ENCODE measurements at regions not wholly inside any gene's neighbourhood (a gene's known extent, or its start where the extent isn't known, plus 50 kb on each side); places are given as distances from the start of the nearest gene placed in this dataset.

DNA sequence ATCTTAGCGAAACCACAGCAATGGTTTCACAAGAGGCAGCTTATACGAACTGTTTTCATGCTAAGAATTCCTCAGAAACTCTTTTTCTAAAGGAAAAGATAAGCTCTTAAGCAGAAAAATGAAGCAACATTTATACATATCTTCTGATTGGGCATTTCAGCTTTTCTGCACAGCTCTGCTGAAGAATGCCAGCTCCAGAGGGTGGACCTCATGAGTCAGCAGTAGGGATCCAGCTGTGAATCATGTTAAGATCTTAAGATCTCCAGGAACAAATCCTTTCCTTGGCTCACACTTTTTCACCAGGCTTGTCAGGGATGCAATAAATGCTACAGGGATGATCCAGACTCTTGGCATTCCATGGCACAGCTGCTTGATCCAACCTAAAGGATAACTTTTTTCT is 477.1 kb upstream of the CCDC196 start:
- TF ChIP-seq POLR2A (IDR thresholded peaks at IDR 0.05; ENCODE audit: low read depth, low read length) = no peak
- no peak for TF ChIP-seq RCOR1 (IDR thresholded peaks at IDR 0.05; ENCODE audit: insufficient replicate concordance, low read length)
- TF ChIP-seq, protein P1, sequence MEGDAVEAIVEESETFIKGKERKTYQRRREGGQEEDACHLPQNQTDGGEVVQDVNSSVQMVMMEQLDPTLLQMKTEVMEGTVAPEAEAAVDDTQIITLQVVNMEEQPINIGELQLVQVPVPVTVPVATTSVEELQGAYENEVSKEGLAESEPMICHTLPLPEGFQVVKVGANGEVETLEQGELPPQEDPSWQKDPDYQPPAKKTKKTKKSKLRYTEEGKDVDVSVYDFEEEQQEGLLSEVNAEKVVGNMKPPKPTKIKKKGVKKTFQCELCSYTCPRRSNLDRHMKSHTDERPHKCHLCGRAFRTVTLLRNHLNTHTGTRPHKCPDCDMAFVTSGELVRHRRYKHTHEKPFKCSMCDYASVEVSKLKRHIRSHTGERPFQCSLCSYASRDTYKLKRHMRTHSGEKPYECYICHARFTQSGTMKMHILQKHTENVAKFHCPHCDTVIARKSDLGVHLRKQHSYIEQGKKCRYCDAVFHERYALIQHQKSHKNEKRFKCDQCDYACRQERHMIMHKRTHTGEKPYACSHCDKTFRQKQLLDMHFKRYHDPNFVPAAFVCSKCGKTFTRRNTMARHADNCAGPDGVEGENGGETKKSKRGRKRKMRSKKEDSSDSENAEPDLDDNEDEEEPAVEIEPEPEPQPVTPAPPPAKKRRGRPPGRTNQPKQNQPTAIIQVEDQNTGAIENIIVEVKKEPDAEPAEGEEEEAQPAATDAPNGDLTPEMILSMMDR (conservative IDR thresholded peaks at IDR 0.05; ENCODE audit: low read depth, low read length) = no peak
- no peak for TF ChIP-seq MXI1 (IDR thresholded peaks at IDR 0.05; ENCODE audit: borderline replicate concordance, low read depth, low read length)
- TF ChIP-seq, protein P2, sequence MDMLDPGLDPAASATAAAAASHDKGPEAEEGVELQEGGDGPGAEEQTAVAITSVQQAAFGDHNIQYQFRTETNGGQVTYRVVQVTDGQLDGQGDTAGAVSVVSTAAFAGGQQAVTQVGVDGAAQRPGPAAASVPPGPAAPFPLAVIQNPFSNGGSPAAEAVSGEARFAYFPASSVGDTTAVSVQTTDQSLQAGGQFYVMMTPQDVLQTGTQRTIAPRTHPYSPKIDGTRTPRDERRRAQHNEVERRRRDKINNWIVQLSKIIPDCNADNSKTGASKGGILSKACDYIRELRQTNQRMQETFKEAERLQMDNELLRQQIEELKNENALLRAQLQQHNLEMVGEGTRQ (IDR thresholded peaks at IDR 0.05; ENCODE audit: low read depth, low read length) = no peak
- TF ChIP-seq RFX5 (IDR thresholded peaks at IDR 0.05; ENCODE audit: low read depth, low read length) = no peak
- no peak for TF ChIP-seq MAZ (IDR thresholded peaks at IDR 0.05; ENCODE audit: borderline replicate concordance, low read depth, low read length)
- no peak for TF ChIP-seq FOS (IDR thresholded peaks at IDR 0.05; ENCODE audit: low read depth, low read length)
- TF ChIP-seq BHLHE40 (IDR thresholded peaks at IDR 0.05; ENCODE audit: low read depth, low read length) = no peak
